ENCODE measurements at regions not wholly inside any gene's neighbourhood (a gene's known extent, or its start where the extent isn't known, plus 50 kb on each side); places are given as distances from the start of the nearest gene placed in this dataset.
"Not testable (repeated sequence)": the region's sequence is repeated elsewhere in the genome, so short reads cannot be mapped to it uniquely, and the experiment has no call there.

GRCh38 chr13:30520571-30520970 lies 54.8 kb upstream of the HMGB1 start:
- no peak for DNase-seq

GRCh38 chr13:30523211-30523610 lies 57.5 kb upstream of the HMGB1 start:
- DNase-seq: no peak

DNA sequence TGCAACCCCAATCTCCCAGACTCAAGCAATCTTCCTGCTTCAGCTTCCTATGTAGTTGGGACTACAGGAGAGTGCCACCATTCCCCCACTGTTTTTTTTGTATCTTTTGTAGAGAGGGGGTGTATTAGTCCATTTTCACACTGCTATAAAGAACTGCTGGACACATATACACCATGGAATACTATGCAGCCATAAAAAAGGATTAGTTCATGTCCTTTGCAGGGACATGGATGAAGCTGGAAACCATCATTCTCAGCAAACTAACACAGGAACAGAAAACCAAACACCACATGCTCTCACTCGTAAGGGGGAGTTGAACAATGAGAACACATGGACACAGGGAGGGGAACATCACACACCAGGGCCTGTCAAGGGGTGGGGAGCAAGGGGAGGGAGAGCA lies 58.1 kb upstream of the HMGB1 start:
- not testable (repeated sequence) for DNase-seq

DNA sequence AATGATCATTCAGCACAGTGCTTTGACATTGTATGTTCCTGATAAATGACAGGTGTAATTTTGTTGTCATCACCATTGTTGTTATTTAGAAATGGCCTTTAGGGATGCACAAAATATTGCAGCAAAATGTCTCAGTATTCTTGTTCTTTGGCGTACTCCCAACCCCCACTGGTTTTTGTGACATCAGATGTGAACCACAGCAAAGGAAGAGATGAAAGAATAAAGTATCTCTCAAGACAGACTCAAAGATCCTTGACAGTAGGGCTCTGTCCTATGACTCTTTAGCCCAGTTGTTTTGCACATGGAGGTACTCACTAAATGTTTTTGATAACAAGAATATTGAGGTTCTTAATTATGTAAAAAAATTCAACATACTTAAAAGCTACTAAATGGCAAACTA lies 59.5 kb upstream of the HMGB1 start:
- DNase-seq: peak; percentile 27

- no peak for DNase-seq
Measured at GRCh38 chr13:30526612-30527495, 61.1 kb upstream of the HMGB1 start.

- DNase-seq: no peak
Measured at GRCh38 chr13:30529085-30529834, 63.5 kb upstream of the HMGB1 start.

- DNase-seq: no peak
Measured at GRCh38 chr13:30535046-30535445, 69.3 kb upstream of the HMGB1 start.

DNA sequence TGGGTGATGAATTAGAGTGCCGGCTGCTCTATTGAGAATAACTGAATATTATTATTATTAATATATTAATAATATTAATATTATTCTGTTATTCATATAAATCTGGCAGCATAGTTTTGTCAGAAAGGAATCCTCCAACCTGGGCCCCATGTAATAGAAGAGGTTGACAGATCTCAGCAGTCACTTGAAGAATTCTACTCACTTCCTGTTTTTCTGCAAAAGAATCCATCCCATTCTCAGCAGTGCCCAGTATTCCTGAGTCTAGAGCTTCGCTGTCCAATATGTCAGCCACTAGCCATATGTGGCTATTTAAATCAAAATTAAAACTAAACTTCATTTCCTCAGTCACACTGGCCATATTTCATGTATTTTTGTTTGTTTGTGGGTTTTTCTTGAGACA lies 72.4 kb upstream of the USPL1 start:
- DNase-seq: no peak

- DNase-seq: not testable (repeated sequence)
Measured at GRCh38 chr13:30548046-30548445, 69.7 kb upstream of the USPL1 start.

- DNase-seq: peak; percentile 39
Measured at GRCh38 chr13:30551189-30551588, 66.5 kb upstream of the USPL1 start.

- no peak for DNase-seq
Measured at GRCh38 chr13:30552567-30552966, 65.2 kb upstream of the USPL1 start.

GRCh38 chr13:30559274-30559673 lies 58.4 kb upstream of the USPL1 start:
- DNase-seq: no peak

DNA sequence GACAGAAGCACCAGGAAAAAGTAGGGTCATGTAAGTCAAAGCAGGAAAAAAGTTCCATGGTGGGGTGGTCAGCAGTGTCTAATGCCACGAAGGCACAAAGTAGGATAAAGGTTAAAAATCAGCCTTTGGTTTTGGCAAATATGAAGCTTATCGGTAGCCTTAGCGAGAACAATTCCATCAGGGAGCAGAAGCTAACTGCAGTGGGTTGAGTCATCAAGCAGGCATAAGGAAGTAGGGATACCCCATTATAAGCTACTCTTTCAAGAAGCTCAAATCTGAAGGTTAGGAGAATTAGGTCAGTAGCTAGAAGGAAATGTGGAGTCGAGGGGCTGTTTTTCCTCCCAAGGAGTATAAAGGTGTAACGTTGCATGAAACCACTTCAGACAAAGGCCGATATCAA lies 57.5 kb upstream of the USPL1 start:
- no peak for DNase-seq

- no peak for DNase-seq
Measured at GRCh38 chr13:30561511-30561910, 56.2 kb upstream of the USPL1 start.

DNA sequence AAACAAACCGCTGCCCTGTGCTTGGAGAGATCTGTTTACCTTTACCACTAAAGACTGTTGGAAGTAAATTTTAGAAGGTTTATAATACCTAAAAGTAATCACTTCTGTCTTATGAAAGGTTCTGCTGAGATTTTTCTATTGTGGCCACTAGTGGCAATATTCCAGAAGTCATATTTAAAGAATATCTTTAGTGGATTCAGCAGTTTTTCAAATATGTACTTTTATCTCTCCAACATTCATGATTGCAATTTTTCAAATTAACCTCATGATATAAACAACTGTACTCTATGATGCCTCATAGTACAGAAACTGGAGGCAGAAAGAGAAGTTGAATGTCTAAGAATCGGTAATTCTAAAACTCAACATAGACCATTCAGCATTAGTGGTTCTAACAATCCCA lies 53.2 kb upstream of the USPL1 start:
- DNase-seq: no peak

GRCh38 chr13:30565658-30566057 lies 52.1 kb upstream of the USPL1 start:
- DNase-seq: no peak

DNA sequence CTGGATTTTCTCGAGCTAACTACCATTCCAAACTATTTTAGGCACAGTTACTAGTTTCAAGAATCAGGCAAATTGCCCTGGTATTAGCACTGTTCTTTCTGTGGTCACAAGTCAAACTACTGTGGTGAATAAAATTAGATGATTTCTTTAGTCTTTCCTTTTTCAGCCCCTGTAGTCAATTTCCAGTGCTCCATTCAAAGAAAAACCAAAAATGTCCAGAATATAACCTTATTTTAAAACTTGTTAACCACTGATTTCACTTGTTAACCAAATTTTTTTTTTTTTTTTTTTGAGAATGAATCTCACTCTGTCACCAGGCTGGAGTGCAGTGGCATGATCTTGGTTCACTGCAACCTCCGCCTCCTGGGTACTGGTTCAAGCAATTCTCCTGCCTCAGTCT lies 50.6 kb upstream of the USPL1 start:
- no peak for DNase-seq
